ENCODE measurements at regions not wholly inside any gene's neighbourhood (a gene's known extent, or its start where the extent isn't known, plus 50 kb on each side); places are given as distances from the start of the nearest gene placed in this dataset.

DNA sequence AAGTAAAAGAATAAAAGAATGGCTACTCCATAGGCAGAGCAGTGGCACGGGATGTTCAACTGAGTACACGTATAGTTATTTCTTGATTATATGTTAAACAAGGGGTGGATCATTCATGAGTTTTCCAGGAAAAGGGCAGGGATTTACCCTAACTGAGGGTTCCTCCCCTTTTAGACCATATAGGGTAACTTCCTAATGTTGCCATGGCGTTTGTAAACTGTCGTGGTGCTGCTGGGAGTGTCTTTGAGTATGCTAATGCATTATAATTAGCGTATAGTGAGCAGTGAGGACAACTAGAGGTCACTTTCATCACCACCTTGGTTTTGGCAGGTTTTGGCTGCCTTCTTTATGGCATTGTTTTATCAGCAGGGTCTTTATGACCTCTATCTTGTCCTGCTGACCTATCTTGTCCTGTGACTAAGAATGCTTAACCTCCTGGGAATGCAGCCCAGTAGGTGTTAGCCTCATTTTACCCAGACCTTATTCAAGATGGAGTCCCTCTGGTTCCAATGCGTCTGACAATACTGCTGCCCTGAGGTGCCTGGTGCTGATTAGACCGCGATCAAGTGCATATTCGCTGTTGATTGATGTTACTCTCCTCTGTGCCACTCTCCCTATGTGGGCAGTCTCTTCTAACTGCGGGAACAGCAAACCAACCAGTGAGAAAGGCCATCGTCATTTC, 67.6 kb upstream of the AMN1 start:
- TF ChIP-seq RNF2 (IDR thresholded peaks at IDR 0.05; ENCODE audit: borderline replicate concordance, low read depth) (no peak), JUN (IDR thresholded peaks at IDR 0.05) (no peak)
